Astrocyte (in vitro differentiated cells and primary cell): ENCODE measurements at regions not wholly inside any gene's neighbourhood (a gene's known extent, or its start where the extent isn't known, plus 50 kb on each side); places are given as distances from the start of the nearest gene placed in this dataset.

ENCODE experiments used
- CTCF ChIP-seq: IDR thresholded peaks from 2 replicates; pipeline ENCODE4 v1.5.1; 2011; ENCODE audit warnings: low read depth, mild to moderate bottlenecking, inconsistent platforms, low read length, moderate library complexity; ENCODE audit not compliant: insufficient read depth
- EZH2 ChIP-seq: IDR thresholded peaks from 2 replicates; pipeline ENCODE4 v1.6.1; 2012; ENCODE audit warnings: mild to moderate bottlenecking, low read length, inconsistent platforms; ENCODE audit not compliant: insufficient read depth

- TF ChIP-seq EZH2 (no peak), CTCF (no peak)
These were observed 181.3 kb upstream of the USP24 start for GRCh38 chr1:55396381-55396891.
